ENCODE measurements at regions not wholly inside any gene's neighbourhood (a gene's known extent, or its start where the extent isn't known, plus 50 kb on each side); places are given as distances from the start of the nearest gene placed in this dataset.

- no peak overlapping the region for H3K56ac ChIP-seq (replicated peaks; ENCODE audit: insufficient read length, low read depth, low read length)
- H2AK5ac ChIP-seq (ENCODE audit: low read depth, low read length): no peak overlapping the region
- peaks cover 0 to 3% (median 0%) of the 10 kb centered on the region in 4 experiments; a peak in 1 of 8 replicates for H3K36me3 ChIP-seq (ENCODE audit: control insufficient read depth in 2 of 4, insufficient read depth in 4 of 4, low read length in 3 of 4)
- no peaks in the 10 kb centered on the region for H3K23me2 ChIP-seq (ENCODE audit: low read depth, low read length)
- H2BK20ac ChIP-seq (ENCODE audit: low read length): no peak overlapping the region
- no peak overlapping the region for H4K8ac ChIP-seq (ENCODE audit: extremely low read depth, insufficient read depth, low read length)
- H3K9me3 ChIP-seq (ENCODE audit: insufficient read depth in 2 of 2, low read depth in 1 of 2, low read length in 1 of 2): peaks cover 16 to 20% of the 10 kb centered on the region in 2 experiments
- H4K91ac ChIP-seq (replicated peaks; ENCODE audit: insufficient read length, low read length): no peak overlapping the region
- H4K5ac ChIP-seq (ENCODE audit: insufficient read length, low read depth, low read length): no peak overlapping the region
- H3K18ac ChIP-seq (ENCODE audit: extremely low read depth, low read length): no peak overlapping the region
- no peak overlapping the region for H3K4ac ChIP-seq (replicated peaks; ENCODE audit: insufficient read length, low read depth, low read length)
- 48% methylated on average over 5 of the region's 5 CpGs; no CpG with 5 or more reads in 1 of the 2 experiments for WGBS, 2 experiments (ENCODE audit: extremely low coverage in 1 of 2, insufficient coverage in 1 of 2, insufficient read length in 1 of 2, insufficient replicate concordance in 2 of 2, low coverage in 1 of 2, low lambda C conversion rate in 2 of 2, missing lambda C conversion rate in 1 of 2)
- H2BK15ac ChIP-seq (ENCODE audit: low read length): no peak overlapping the region
- H2BK12ac ChIP-seq (ENCODE audit: low read depth, low read length): no peak overlapping the region
- H2BK5ac ChIP-seq (ENCODE audit: low read depth, low read length): no peak overlapping the region
- no peaks in the 10 kb centered on the region for H3K27me3 ChIP-seq (replicated peaks in 1 of 4; ENCODE audit: control insufficient read depth in 3 of 4, extremely low read depth in 1 of 4, insufficient read depth in 3 of 4, low read length in 3 of 4)
- POLR2A ChIA-PET (ENCODE audit: partially characterized antibody): no interaction called here
- no peak overlapping the region for H2BK120ac ChIP-seq (replicated peaks; ENCODE audit: low read depth, low read length)
- peaks cover 3 to 12% (median 10%) of the 10 kb centered on the region in 4 experiments; a peak in 6 of 7 replicates for H3K4me1 ChIP-seq (replicated peaks in 1 of 4; ENCODE audit: control insufficient read depth in 3 of 4, insufficient read depth in 4 of 4, low read length in 3 of 4)
- H3K9ac ChIP-seq (replicated peaks in 1 of 4; ENCODE audit: extremely low read depth in 1 of 4, low read depth in 3 of 4, low read length in 3 of 4): no peak overlapping the region
- peak in 1 of 2 experiments; percentile 13 for DNase-seq (ENCODE audit: low read depth in 1 of 2, low spot score in 2 of 2)
- no peak overlapping the region; the same call in 1 of the 2 replicates for H2AFZ ChIP-seq (ENCODE audit: low read length)
- no peak overlapping the region for H3K14ac ChIP-seq (ENCODE audit: insufficient read length)
- H3K4me2 ChIP-seq (ENCODE audit: insufficient read depth in 1 of 2, low read depth in 2 of 2, low read length in 2 of 2): peak overlapping the region; percentile 26 to 40; a peak in 3 of 4 replicates
- peak; percentile 85 for FAIRE-seq
- CTCF ChIA-PET (ENCODE audit: partially characterized antibody): interaction anchor here (0.6 to 1.0 kb wide), 4 partner anchors 25 to 769 kb away, joined by 3 read pairs; no protein-coding TSS in a partner anchor
- H3K23ac ChIP-seq (ENCODE audit: insufficient read length): no peak overlapping the region
- H3K27ac ChIP-seq (ENCODE audit: low read depth, low read length): no peak overlapping the region
- peak overlapping the region in 1 of 4 experiments; percentile 13; a peak in 1 of 8 replicates for H3K4me3 ChIP-seq (ENCODE audit: extremely low read depth in 1 of 4, insufficient read depth in 2 of 4, low read depth in 3 of 4, low read length in 4 of 4)
- H3K79me1 ChIP-seq (ENCODE audit: low read depth, low read length): no peaks in the 10 kb centered on the region
- H3K79me2 ChIP-seq (ENCODE audit: control insufficient read depth in 1 of 2, insufficient read depth in 2 of 2, low read length in 2 of 2): no peaks in the 10 kb centered on the region
- H4K20me1 ChIP-seq (replicated peaks in 1 of 2; ENCODE audit: control insufficient read depth in 1 of 2, insufficient read depth in 2 of 2, low read length in 2 of 2): no peaks in the 10 kb centered on the region
- TF ChIP-seq SUZ12 (IDR thresholded peaks at IDR 0.05; ENCODE audit: low read length): no peak
- no peak for TF ChIP-seq CHD2 (IDR thresholded peaks at IDR 0.05; ENCODE audit: low read length)
- no peak for TF ChIP-seq BCL11A (IDR thresholded peaks at IDR 0.05; ENCODE audit: low read depth in 2 of 2, low read length in 2 of 2)
- TF ChIP-seq HDAC6 (IDR thresholded peaks at IDR 0.05; ENCODE audit: low read depth, low read length): no peak
- TF ChIP-seq GABPA (IDR thresholded peaks at IDR 0.05; ENCODE audit: borderline replicate concordance, insufficient read depth, low read length): no peak
- TF ChIP-seq CBX5 (IDR thresholded peaks at IDR 0.05; ENCODE audit: low read depth, low read length): no peak
- TF ChIP-seq RAD21 (IDR thresholded peaks at IDR 0.05 in 1 of 2, conservative IDR thresholded peaks at IDR 0.05 in 1 of 2; ENCODE audit: low read depth in 2 of 2, low read length in 2 of 2): 0 out of 4 replicates have a peak, but pooled peaks of 1 of the 2 experiments have one; percentile 10
- no peak for TF ChIP-seq CHD1 (IDR thresholded peaks at IDR 0.05; ENCODE audit: low read depth, low read length)
- no peak for TF ChIP-seq RFX5 (IDR thresholded peaks at IDR 0.05; ENCODE audit: borderline replicate concordance, low read depth, low read length)
- no peak for TF ChIP-seq SP4 (IDR thresholded peaks at IDR 0.05; ENCODE audit: low read length)
- no peak for TF ChIP-seq POLR2AphosphoS5 (IDR thresholded peaks at IDR 0.05; ENCODE audit: low read depth, low read length)
- no peak for TF ChIP-seq BACH1 (IDR thresholded peaks at IDR 0.05; ENCODE audit: low read length)
- peak; percentile 54; the same call in 1 of the 2 replicates for TF ChIP-seq TEAD4 (IDR thresholded peaks at IDR 0.05; ENCODE audit: low read depth, low read length)
- no peak for TF ChIP-seq ASH2L (IDR thresholded peaks at IDR 0.05; ENCODE audit: low read length)
Measured at GRCh38 chr14:53571641-53572328, 384.8 kb downstream of the BMP4 start.

Measured in H1 (cell line).